SU-DHL-6 (cell line): ENCODE measurements at regions not wholly inside any gene's neighbourhood (a gene's known extent, or its start where the extent isn't known, plus 50 kb on each side); places are given as distances from the start of the nearest gene placed in this dataset.

Source experiments
- H2AFZ ChIP-seq: fragments of 200-600 bp; sonication (generic); 2 replicates; pipeline ENCODE4 v1.6.1; 2014; ENCODE audit warnings: low read depth, mild to moderate bottlenecking, moderate library complexity, mixed read lengths, antibody characterized with exemption, low read length; ENCODE audit not compliant: severe bottlenecking
- H3F3A ChIP-seq: fragments of 200-600 bp; shearing (Covaris generic); 2 replicates; pipeline ENCODE4 v1.6.0; 2016; ENCODE audit warnings: antibody characterized with exemption, mild to moderate bottlenecking; ENCODE audit not compliant: insufficient read depth
- H3K27ac ChIP-seq: fragments of 200-600 bp; sonication (generic); 2 replicates; pipeline ENCODE4 v1.5.1; 2016; ENCODE audit warnings: low read depth, mild to moderate bottlenecking, low read length, moderate library complexity, mixed read lengths
- H3K27me3 ChIP-seq: fragments of 200-600 bp; sonication (generic), shearing (Covaris generic); 2 replicates; pipeline ENCODE4 v1.6.0; 2014; ENCODE audit warnings: mild to moderate bottlenecking, low read length
- H3K36me3 ChIP-seq: fragments of 200-600 bp; sonication (generic); 2 replicates; pipeline ENCODE4 v1.6.1; 2014; ENCODE audit warnings: mild to moderate bottlenecking, low read length, mixed read lengths
- H3K4me2 ChIP-seq: fragments of 300-600, 200-600 bp; shearing (Covaris generic), sonication (generic); 2 replicates; pipeline ENCODE4 v1.6.0; 2014; ENCODE audit warnings: low read length, low read depth, mild to moderate bottlenecking; ENCODE audit not compliant: poor library complexity, severe bottlenecking
- H3K4me3 ChIP-seq: fragments of 200-600 bp; sonication (generic); 2 replicates; pipeline ENCODE4 v1.5.1; 2014; ENCODE audit warnings: antibody characterized with exemption, low read length, mild to moderate bottlenecking, mixed read lengths; ENCODE audit not compliant: insufficient read depth, poor library complexity, severe bottlenecking
- H3K79me2 ChIP-seq: fragments of 200-600 bp; sonication (generic); 2 replicates; pipeline ENCODE4 v1.6.1; 2014; ENCODE audit warnings: mild to moderate bottlenecking, low read length, moderate library complexity; ENCODE audit not compliant: insufficient read depth
- H3K9ac ChIP-seq: fragments of 200-600 bp; sonication (generic); 2 replicates; pipeline ENCODE4 v1.7.0; 2014; ENCODE audit warnings: mild to moderate bottlenecking, low read length
- H3K9me2 ChIP-seq: fragments of 200-600 bp; sonication (generic); replicated peaks from 2 replicates; pipeline ENCODE4 v1.6.1; 2014; ENCODE audit warnings: low read length; ENCODE audit not compliant: insufficient read depth
- H3K9me3 ChIP-seq: fragments of 200-600 bp; sonication (generic); 2 replicates; pipeline ENCODE4 v1.6.1; 2014; ENCODE audit warnings: low read length, mixed read lengths; ENCODE audit not compliant: insufficient read depth
- H4K20me1 ChIP-seq: fragments of 200-600 bp; sonication (generic); 2 replicates; pipeline ENCODE4 v1.6.1; 2014; ENCODE audit warnings: low read depth, mild to moderate bottlenecking, antibody characterized with exemption, low read length, moderate library complexity, mixed read lengths
- EZH2phosphoT487 ChIP-seq: fragments of 200-600 bp; sonication (generic), shearing (Covaris generic); conservative IDR thresholded peaks from 2 replicates; pipeline ENCODE4 v1.6.1; 2018; ENCODE audit warnings: mild to moderate bottlenecking, antibody characterized with exemption, low read length, moderate library complexity, mixed read lengths
- TF ChIP-seq, protein P1 (sequence below): fragments of 200-600 bp; sonication (generic); IDR thresholded peaks from one replicate; pipeline ENCODE4 v1.5.1; 2017; ENCODE audit warnings: antibody characterized with exemption, mild to moderate bottlenecking, low read length, moderate library complexity; ENCODE audit not compliant: insufficient read depth, poor library complexity, severe bottlenecking

DNA sequence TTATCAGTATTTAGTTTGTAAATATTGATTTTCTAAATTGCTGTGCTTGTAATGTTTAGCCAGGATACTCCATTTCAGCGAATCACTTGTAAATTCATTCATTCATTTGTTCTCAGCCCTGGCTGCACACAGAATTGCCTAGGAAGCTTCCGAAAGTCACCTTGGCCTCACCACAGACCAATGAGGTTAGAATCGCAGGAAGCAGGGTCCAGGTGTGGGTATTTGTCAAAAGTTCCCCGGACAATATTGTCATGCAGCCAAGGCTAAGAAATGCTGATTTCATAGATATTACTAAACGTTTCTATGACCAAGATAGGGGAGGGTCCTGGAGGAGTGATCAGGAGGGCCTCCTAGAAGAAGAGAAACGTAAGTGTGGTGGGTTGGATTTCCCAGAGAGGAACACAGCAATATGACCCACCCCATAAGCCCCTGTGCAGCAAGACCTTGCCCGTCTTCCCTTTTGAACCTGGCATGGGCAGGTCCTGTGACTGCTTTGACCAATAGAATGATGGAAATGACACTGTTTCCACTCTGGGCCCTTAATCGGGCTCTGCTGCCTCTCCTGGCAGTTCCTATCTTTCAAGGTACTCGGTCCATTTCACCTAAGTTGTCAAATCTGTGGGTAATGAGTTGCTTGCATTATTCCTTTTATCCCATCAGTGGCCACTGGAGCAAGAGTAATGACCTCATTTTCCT is 238.7 kb downstream of the FOXL1 start:
- Histone ChIP-seq H3K27me3 (no peaks in the 10 kb centered on the region), H3K36me3 (no peaks in the 10 kb centered on the region), H3K27ac (no peak overlapping the region), H3K4me2 (no peak overlapping the region), H3K9me2 (no peaks in the 10 kb centered on the region), H3K4me3 (no peak overlapping the region), H2AFZ (no peak overlapping the region), H3F3A (no peaks in the 10 kb centered on the region), H4K20me1 (no peaks in the 10 kb centered on the region), H3K9me3 (no peaks in the 10 kb centered on the region), H3K9ac (no peak overlapping the region), H3K79me2 (no peaks in the 10 kb centered on the region)
- no peak for TF ChIP-seq EZH2phosphoT487
- TF ChIP-seq, protein P1, sequence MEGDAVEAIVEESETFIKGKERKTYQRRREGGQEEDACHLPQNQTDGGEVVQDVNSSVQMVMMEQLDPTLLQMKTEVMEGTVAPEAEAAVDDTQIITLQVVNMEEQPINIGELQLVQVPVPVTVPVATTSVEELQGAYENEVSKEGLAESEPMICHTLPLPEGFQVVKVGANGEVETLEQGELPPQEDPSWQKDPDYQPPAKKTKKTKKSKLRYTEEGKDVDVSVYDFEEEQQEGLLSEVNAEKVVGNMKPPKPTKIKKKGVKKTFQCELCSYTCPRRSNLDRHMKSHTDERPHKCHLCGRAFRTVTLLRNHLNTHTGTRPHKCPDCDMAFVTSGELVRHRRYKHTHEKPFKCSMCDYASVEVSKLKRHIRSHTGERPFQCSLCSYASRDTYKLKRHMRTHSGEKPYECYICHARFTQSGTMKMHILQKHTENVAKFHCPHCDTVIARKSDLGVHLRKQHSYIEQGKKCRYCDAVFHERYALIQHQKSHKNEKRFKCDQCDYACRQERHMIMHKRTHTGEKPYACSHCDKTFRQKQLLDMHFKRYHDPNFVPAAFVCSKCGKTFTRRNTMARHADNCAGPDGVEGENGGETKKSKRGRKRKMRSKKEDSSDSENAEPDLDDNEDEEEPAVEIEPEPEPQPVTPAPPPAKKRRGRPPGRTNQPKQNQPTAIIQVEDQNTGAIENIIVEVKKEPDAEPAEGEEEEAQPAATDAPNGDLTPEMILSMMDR = no peak

DNA sequence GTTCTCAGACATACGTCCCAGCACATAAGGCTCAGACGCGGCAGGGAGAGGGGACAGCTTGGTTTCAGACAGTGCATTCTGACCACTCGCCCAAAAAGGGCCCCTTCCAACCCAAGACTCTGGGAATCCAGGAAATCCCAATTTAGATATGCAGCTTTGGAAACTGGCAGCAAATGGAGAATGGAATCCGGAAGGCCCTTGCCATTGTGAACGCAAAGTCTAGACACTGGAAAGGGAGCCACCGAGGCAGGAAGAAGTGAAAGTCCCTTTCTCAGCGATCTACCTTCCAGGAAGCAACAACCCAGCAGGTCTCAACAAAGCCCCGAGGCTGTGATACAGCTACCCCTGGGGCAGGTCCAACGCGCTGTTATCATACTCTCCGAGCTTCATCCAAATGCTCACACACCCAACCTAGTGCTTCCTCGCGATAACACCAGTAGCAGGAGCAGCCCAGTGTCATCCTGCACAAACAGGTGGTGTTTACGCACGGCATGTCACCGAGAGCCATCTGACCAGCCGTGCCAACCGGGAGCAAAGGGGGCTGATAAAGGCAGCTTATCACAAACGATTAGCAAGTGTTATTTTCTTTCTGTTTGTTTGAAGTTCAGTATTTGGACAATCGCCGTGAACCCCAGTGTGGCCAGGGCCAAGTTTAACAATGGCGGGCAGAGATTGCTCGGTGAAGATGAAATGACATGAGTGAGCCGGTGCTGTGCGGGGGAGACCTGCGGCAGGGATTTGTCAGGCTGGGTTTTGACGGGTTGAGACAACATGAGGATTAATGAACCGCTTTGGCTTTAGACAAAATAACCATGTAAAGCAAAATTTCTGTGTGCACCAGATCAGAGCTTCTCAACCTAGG is 240.6 kb downstream of the FOXL1 start:
- no peak overlapping the region for H2AFZ ChIP-seq
- TF ChIP-seq EZH2phosphoT487 = no peak
- TF ChIP-seq, protein P1 = no peak

DNA sequence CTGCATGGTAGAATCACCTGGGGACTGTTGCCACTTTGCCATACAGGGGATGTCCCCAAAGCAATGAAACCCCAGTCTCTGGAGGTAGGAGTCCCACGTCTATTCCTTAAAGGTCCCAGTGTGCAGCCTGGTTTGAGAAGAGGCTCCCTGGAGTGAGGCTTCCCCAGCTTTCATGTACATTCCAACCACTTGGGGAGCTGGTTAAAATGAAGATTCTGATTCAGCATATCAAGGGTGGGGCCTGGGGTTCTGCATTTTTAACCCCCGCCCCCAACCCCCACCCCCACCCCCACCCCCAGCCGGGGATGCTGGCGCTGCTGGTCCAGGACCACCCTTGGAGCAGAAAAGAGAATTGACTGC is 241.2 kb downstream of the FOXL1 start:
- Histone ChIP-seq H3K79me2 (no peaks in the 10 kb centered on the region), H3K9ac (no peak overlapping the region), H3K4me2 (no peak overlapping the region), H2AFZ (no peak overlapping the region), H3K9me3 (no peaks in the 10 kb centered on the region), H3K27me3 (no peaks in the 10 kb centered on the region), H3K9me2 (no peaks in the 10 kb centered on the region), H3F3A (no peaks in the 10 kb centered on the region), H4K20me1 (no peaks in the 10 kb centered on the region), H3K27ac (no peak overlapping the region), H3K4me3 (no peak overlapping the region), H3K36me3 (no peaks in the 10 kb centered on the region)
- TF ChIP-seq, protein P1 = no peak
- TF ChIP-seq EZH2phosphoT487 = no peak

More for the DNA sequence above, 240.6 kb downstream of the FOXL1 start:
- Histone ChIP-seq H4K20me1 (no peaks in the 10 kb centered on the region), H3K79me2 (no peaks in the 10 kb centered on the region), H3K27me3 (no peaks in the 10 kb centered on the region), H3K36me3 (no peaks in the 10 kb centered on the region), H3F3A (no peaks in the 10 kb centered on the region), H3K9ac (no peak overlapping the region), H3K4me2 (no peak overlapping the region), H3K27ac (no peak overlapping the region), H3K9me3 (no peaks in the 10 kb centered on the region), H3K4me3 (no peak overlapping the region), H3K9me2 (no peaks in the 10 kb centered on the region)
